HG02623 (cell line): ENCODE measurements at regions not wholly inside any gene's neighbourhood (a gene's known extent, or its start where the extent isn't known, plus 50 kb on each side); places are given as distances from the start of the nearest gene placed in this dataset.

Experiments
- ATAC-seq: cut with Tn5 transposase; IDR thresholded peaks from one replicate; pipeline ENCODE4 v1.9.1; 2021; ENCODE audit warnings: moderate library complexity; ENCODE audit not compliant: unreplicated experiment

DNA sequence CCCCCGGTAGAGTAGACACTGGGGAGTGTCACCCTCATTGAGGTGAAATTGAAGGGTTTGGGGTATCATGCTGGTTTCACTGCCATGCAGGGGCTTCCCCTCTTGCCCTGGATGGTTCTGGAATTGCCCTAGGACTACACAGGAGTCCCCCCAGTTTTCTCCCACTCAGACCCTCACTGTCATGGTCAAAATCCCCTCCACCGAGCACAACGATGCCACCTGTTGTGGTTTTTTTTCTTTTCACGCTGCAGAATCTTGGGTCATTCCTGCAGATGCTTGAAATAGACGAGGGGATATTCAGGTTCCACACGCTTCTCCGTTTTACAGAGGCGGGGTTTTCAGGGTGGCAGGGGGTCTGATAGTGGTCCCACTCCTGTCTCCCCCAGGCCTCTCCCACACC lies 255.6 kb downstream of the ENGASE start:
- no peak for ATAC-seq

DNA sequence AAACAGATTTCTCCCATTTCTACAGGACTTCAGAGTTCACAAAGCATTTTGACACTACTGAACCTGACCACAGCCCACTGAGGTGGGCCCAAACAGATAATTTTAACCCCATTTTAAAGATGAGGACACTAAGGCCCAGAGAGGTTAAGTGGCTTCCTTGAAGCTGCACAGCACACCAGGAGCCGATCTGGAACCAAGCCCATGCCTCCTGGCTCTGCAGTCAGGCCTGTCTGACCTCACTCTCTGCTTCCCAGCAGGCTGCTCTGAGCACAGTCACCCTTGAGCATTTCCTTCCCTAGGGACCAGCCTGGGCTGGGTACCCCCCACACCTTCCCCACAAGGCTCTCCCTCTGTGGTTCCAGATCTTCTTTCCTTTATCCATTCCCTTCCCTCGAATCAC lies 252.2 kb downstream of the ENGASE start:
- no peak for ATAC-seq

DNA sequence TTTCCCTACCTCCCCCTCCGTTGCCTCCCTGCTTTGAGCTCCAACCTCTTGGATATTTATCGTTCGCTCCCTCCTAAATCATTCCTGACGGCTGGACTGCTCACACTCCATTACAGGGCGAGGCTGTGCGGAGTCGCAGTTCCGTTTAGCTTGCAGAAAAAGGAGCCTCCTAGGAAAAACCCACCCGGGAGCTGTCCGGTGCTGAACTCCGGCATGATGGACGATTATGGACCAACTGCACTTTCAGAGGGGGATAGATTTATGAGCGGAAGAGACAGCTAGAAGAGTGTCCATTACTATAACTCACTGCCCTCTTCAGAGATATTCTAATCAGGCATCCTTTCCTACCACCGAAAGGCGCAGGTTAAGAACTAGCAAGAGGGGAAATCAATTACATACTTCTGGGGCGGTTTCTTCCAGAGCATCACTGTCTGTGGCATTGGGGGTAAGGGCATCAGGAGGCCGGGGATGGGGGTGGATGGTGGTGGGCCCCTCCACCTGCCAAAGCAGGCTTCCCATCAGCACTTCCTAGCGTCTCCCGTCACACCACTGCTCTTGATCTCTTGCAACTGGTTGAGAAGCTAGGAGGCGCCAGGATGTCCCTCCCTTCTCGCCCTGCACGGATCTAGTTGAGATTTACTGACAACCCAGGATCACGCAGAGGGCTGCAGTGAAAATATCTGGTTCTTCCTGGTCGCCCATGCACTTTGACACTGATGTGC lies 251.2 kb downstream of the ENGASE start:
- no peak for ATAC-seq

DNA sequence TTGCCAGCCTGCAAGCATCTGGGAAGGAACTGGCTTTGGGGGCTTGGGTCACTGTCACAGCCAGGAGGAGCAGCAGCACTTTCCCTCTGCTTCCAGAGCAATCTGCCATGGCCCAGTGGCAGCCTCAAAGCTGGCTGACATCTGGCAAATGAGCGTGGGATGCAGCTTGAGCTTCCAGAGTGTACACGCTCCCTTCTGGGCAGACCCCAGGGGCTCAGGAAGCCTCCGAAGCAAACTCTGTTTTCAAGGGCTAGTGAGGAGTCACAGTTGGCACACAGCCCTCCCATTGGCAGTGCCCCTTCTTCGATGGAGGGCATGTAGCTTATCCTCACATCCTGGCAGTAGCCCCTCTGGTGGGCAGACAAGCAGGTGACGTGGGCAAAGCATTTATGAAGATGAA lies 249.6 kb downstream of the ENGASE start:
- no peak for ATAC-seq

DNA sequence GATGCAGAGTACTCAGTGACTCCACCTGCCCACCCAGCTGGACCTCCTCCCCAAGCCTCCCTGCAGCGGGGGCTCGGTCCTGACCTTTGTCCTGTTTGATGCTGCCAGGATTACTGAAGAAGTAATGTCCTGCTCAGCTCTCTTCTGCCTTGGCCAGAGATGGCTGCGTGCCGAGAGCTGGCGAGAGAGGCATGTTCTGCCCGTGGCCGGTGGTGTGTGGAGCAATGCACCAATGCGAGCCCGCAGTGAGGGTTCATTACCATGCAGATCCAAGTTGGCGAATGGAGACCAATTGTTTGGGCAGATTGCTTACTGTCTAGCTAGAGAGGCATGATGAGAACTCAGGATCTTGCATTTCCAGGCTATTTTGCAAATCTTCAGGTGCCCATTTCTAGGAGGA lies 248.9 kb downstream of the ENGASE start:
- ATAC-seq = no peak

DNA sequence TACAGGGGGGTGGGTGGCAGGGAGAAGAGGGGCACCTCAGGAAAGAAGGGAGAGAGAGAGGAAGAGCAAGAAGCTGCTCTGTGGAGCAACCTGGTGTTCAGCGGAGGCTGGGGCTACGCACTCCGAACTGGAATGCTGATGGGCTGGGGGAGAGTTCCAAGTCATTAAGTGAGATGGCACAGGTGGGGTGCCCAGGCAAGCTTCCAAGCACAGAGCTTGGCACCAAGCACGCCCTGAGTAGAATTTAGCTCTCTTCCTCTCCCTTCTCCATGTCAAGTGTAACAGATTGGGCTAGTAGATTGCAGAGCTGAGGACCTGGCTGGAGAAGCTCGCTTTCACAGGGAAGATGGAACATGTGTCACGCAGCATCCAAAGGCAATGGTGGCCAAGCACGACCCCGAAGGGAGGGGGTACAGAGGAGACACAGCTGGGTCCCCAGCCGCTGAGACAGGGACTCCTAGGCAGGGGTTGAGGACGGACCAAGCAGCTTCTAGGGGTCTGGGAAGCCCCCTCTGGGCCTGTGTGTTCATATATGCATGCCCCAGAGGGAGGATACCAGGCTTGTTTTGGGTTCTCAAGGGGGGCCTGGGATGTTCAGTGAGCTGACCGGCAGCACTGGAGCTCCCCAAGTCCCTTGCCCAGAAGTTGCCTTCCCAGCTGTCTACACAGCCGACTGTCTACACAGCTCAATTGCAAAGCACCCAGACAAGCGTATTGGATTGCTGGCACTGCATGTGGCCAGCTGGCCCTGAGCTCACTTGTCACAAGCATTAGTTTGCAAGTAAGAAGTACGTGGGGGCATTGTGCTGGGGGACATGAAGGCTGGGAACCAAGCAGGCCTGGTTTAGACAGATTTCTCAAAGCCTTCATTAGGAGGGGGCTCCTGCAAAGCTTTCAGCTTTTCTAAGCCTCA lies 247.8 kb downstream of the ENGASE start:
- no peak for ATAC-seq

DNA sequence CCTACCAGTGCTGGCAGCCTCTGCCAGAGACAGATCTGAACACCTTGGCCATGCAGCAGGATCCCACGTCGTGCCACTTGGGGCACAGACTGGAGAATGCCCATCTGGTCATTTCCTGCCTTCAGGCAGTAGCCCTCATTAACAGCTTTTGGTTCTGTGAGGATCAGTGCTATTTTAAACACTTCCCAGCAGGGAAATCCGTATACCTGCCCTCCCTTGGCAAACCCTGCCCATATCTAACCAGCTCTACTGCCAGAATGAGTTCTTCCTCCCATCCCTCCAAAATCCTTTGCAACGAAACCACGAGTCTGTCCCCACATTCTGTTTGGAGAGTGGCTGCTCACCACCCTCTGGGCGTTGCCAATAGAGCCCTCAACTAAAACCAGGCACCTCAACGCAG lies 245.7 kb downstream of the ENGASE start:
- ATAC-seq = no peak

DNA sequence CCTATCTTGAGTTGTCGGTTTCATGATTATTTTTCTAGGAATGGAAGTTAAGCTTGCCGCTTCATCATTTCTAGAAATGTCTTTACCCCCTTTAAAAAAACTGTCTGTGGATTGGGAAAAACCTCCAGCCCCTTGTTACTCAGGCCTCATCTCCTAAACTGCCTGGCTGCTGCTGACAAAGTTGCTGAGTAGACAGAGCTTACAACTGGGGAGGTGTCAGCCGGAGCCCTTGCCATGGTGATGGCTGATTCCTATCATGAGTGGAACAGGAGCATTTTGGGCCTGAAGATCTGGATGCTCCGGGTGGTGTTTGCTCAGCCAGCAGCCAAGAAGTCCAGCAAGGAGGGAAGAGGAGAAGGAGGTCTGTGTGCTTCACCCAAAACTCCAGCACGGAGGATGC lies 243.3 kb downstream of the ENGASE start:
- ATAC-seq = no peak

DNA sequence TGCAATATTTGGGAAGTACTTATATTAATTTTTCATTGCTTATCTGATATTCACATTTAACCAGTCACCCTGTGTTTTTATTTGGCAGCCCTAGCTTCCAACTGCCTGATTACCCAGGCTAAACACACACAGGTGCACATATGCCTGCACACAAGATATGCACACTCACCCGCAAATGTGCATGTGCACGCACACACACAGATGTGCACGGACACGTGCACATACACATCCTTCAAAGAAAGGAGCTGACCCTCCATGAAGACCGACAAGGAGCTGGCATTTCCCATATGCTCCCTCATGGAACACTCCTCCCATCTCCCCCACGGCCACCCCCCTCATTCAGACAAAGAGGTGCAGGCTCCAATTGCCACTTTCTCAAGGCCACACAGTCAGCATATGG lies 242.2 kb downstream of the ENGASE start:
- no peak for ATAC-seq

DNA sequence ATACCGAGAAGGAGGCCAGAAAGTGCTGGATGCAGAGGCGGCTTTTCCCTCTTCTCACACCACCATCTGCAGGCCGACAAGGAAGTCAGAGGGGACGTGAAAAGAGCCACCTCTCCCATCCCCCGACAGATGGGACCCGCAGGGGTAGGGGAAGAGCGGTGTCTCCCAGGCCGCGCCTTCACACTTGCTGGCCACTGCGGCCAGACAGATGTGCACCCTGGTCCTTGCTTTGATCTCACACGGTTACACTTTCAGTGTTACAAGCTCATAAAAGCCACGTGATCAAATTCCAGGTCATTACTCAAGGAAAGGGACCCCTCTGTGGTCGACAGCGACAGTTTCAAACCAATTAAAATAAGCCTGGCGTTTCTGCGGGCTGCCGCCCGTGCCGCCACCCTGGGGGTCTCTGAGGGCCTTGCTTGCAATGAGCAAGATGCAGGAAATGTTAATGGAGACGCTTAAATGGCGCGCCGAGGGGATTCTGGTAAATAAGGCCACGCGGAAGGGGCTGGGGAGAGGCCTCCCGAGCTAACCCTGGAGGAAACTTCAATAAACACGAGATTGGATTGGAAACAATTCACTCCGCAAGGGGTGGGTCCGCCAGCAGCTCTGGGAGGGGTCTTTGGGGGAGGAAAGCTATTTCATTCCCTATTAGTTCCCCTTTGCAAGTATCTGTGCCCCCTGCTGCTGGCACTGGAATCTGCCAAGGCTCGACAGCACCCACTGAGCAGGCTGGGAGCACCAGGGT lies 240.9 kb downstream of the ENGASE start:
- no peak for ATAC-seq

DNA sequence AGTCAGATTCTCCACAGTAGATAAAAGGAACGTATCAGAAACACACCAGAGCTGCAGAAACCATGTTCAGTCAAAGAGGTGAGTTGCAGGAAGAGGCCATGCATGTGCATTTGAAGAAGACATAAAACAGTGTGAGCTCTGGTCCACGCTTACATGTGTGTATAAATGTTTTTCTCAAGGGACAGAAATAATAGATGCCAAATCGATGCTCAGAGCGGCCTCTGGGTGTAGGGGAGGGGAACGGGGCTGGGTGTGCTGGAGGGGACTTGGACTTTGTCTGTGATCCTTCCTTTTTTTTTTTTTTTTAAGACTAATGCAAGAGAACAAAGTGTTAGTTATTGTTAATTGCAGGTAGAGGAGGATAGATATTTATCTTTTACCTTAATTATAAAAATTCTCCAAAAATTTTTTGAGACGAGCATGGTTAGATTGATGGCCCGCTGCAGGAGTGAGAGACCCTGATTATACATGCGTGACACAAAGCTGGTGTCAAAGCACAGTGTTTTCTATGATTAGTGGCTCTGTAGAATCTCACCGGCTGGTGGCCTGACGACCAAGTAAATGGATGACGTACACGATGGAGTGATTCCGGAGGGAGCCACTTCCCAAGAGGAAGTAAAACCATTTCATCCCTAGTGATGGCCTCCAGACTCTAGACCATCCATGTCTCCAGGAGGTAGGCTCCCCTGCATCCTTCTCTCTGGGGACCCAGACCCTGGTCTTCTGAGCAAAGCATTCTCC lies 240.2 kb downstream of the ENGASE start:
- ATAC-seq = no peak

DNA sequence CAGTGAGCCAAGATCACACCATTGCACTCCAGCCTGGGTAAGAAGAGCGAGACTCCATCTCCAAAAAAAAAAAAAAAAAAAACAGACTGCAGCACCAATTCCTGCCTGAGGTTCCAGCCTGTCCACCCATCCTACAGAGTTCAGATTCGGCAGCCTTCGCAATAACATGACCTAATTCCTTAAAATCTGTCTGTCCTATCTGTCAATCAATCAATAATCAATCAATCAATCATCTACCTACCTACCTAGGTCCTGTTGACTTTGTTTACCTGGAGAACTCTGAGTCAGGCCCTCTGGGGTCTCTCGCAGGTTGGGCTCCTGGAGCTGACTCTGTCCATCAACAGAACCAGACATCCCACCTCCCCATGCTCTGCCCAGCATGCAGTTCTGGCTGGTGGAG lies 236.7 kb downstream of the ENGASE start:
- ATAC-seq = no peak

DNA sequence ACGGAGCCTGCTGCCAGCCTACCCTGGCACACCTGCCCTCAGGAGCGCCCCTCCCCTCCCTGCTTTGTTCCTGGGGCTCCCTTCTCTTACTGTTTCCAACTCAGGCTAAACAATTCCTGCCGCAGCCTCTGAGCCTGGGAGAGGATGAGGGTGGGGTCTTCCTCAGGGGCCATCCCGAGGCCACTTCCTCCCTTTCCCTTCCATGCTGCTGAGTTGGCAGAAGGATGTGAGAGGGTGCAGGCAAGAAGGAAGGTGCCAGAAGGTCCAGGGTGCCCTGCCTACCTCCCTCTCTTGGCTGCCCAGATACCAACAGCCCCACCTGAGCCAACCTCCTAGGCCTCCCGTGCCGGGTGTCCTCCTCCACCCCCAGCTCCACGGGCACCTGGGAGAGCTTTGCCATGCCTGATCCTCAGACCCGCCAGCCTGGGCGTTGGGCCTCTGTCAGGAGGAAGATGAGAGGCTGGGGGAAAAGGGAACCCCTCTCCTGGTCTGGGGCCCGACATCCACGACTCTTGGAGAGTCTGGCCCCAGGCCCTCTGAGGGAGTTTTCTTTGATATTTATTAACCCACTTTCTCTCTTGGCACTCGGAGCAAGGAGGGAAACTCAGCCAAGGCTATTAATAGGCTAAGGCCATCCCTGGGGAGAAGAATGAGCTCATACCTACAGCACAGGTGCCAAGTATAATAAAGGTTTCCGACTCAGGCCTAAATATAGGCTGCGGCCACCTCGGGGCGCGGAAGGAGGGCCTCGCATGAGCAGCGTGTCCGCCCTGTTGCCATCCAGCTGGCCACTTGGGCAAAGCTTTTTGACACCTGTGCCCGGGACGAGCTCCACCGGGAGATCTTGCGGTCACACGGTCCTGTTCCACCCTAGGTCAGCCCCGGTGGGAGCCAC lies 232.0 kb downstream of the ENGASE start:
- no peak for ATAC-seq

DNA sequence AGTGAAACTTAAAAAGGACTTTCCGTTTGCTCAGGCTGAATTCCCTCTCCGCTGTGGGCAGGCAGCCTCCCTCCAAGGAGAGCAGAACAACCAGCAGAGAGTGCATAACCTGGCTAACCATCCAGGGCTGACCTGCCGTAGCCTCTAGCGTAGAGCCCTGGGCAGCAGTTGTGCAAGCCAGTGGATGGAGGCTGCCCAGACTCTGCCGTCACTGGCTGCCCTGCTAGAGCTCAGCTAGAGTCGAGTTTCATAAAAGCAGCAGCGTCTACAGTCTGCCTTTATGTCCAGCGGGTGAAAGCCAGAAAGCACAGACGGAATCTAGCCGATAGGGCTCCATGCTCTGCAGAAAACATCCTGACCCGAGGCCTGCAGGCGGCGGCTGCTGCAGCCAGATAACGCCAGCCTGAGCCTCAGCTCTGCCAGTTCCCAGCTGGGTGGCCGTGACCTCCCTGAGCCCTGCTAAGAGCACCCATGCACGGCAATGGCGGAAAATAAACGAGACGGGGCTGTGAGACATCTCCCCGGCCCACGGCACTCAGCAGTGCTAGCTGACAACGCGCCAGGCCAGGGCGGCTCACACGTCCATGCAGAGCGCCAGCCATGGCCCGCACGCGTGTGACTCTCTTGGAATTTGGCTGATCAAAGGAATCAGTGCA lies 231.3 kb downstream of the ENGASE start:
- no peak for ATAC-seq

DNA sequence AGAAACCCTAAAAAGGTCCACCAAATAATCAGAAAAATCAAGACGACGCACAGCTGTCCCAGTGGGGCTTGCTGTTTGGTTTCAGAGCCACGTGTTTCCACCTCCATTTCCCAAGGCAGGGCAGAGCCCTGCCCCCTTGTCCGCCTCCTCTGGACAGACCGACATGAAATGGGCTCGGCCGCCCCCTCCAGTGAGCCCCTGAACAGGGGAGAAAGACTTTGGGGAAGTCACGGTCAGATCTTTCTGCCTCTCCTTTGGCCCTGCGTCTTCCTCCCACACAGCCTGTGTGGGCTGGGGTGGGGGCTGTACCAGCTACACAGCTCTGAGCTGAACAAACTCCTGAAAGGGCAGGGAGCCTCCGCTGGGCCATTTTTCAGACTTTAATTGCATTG lies 230.7 kb downstream of the ENGASE start:
- no peak for ATAC-seq

DNA sequence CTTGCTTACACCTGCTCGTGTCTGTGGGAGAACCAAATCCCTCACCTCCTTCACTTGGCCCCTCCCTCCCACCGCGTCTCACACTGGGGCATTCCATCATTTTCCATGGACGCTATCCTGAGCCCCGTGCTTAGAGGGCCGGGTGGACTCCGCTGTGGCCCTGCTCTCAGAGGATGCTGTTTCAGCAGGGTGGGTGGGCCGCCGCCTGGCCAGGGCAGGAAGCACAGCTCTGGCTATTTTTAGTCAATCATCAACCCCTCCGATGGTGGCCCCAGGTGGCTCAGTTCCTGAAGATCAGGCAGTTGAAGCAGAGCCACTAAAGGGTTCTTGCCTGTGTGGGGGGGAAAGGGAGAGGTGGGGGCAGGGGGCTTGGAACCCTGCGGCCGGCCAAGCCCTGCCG lies 230.3 kb downstream of the ENGASE start:
- no peak for ATAC-seq

DNA sequence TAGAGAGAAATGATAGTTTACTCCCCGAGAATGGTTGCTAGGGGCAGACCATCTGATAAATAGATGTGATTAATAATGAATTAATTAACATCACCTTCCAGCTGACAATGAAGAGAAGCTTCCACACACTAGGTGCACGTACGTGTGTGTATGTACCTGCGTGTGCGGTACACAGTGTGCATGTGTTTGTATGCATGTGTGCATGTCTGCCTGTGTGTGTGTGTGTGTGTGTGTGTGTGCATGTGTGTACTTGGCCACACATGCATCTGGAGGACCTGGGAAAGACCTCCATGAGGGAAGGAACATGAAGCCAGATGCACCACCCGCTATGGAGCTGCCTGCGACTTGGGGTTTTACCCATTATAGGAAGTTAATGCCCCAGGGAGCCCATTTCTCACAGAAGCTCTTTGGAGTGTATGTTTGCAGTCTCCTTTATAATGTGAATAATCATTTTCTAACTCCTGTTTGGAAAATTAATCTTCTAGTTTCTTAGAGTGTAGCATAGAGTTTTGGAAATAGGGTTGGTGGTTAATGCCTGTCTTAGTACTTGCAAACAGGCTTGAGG lies 229.1 kb downstream of the ENGASE start:
- no peak for ATAC-seq

DNA sequence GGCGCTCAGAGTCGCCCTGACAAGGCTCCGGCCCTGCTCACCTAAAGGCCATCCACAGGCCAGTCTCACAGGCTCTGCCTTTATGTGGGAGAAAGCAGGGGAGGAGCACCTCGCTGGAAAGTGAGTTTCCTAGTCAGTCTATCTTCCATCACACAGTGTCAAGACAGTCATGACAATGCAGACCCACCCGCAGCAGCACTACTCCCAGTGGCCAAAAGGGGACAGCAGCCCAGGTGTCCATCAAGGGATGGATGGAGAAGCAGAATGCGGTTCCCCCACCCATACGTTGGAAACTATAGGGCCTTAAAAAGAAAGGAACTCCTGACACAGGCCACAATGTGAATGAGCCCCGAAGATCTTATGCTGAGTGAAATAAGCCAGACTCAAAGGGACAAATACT lies 226.8 kb downstream of the ENGASE start:
- ATAC-seq = no peak

DNA sequence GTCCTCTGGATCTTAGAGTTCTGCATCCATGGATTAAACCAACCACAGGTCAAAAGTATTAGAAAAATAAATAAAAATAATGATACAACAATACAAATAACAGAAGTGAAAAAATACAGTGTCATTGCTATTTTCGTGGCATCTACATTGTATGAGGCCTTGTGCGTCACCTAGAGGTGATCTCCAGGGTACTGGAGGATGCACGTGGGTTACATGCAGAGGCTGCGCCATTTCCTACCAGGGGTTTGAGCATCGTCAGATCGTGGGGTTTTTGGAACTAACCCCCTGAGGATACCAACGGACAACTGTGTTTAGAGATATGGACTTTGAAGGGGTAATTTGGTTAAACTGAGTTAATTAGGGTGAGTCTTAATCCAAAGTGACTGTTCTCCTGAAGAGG lies 224.7 kb downstream of the ENGASE start:
- ATAC-seq = no peak
